GM19043 (cell line): ENCODE measurements at regions not wholly inside any gene's neighbourhood (a gene's known extent, or its start where the extent isn't known, plus 50 kb on each side); places are given as distances from the start of the nearest gene placed in this dataset.

Source experiments
- ATAC-seq: cut with Tn5 transposase; IDR thresholded peaks from one replicate; pipeline ENCODE4 v1.9.1; 2021; ENCODE audit warnings: low read depth; ENCODE audit not compliant: unreplicated experiment

- ATAC-seq: no peak
Observed at GRCh38 chr10:120406376-120406775, 50.7 kb upstream of the PLPP4 start.
